H9 (cell line): ENCODE measurements at regions not wholly inside any gene's neighbourhood (a gene's known extent, or its start where the extent isn't known, plus 50 kb on each side); places are given as distances from the start of the nearest gene placed in this dataset.

Experiments used
- DNase-seq: peaks from one replicate; pipeline ENCODE4 v3.0.0-alpha.2; 2017
- H2AFZ ChIP-seq: one replicate; pipeline ENCODE4 v1.6.1; 2013; ENCODE audit warnings: mild to moderate bottlenecking, low read length, control low read depth, moderate library complexity
- H2AK5ac ChIP-seq: 2 replicates; pipeline ENCODE4 v1.6.1; 2013; ENCODE audit warnings: low read length, control low read depth, mixed read lengths; ENCODE audit not compliant: insufficient read length
- H2BK120ac ChIP-seq: one replicate; pipeline ENCODE4 v1.6.1; 2013; ENCODE audit warnings: low read depth, mild to moderate bottlenecking, low read length, control low read depth, inconsistent platforms; ENCODE audit not compliant: poor library complexity, severe bottlenecking
- H2BK12ac ChIP-seq: 2 replicates; pipeline ENCODE4 v1.6.1; 2013; ENCODE audit warnings: low read length, control low read depth, mixed read lengths, low read depth; ENCODE audit not compliant: insufficient read length
- H2BK15ac ChIP-seq: 2 replicates; pipeline ENCODE4 v1.6.1; 2013; ENCODE audit warnings: low read depth, low read length, control low read depth
- H2BK20ac ChIP-seq: one replicate; pipeline ENCODE4 v1.6.1; 2013; ENCODE audit warnings: low read depth, mild to moderate bottlenecking, low read length, control low read depth, inconsistent platforms; ENCODE audit not compliant: poor library complexity, severe bottlenecking
- H2BK5ac ChIP-seq: 2 replicates; pipeline ENCODE4 v1.6.1; 2013; ENCODE audit warnings: low read length, control low read depth, mixed read lengths; ENCODE audit not compliant: insufficient read length
- H3K14ac ChIP-seq: 2 replicates; pipeline ENCODE4 v1.6.1; 2013; ENCODE audit warnings: low read length, control low read depth; ENCODE audit not compliant: insufficient read depth
- H3K18ac ChIP-seq: 2 replicates; pipeline ENCODE4 v1.6.1; 2013; ENCODE audit warnings: low read depth, mild to moderate bottlenecking, mixed read lengths, low read length, control low read depth; ENCODE audit not compliant: insufficient read length
- H3K23ac ChIP-seq: 2 replicates; pipeline ENCODE4 v1.6.1; 2013; ENCODE audit warnings: low read length, control low read depth, mixed read lengths, low read depth; ENCODE audit not compliant: insufficient read length
- H3K23me2 ChIP-seq: 2 replicates; pipeline ENCODE4 v1.6.1; 2013; ENCODE audit warnings: low read depth, mild to moderate bottlenecking, mixed read lengths, low read length, control low read depth; ENCODE audit not compliant: insufficient read length, poor library complexity, severe bottlenecking
- H3K27ac ChIP-seq: 2 replicates; pipeline ENCODE4 v1.5.1; 2013; ENCODE audit warnings: low read length, control low read depth, mixed read lengths, low read depth; ENCODE audit not compliant: insufficient read length
- H3K27me3 ChIP-seq: 2 replicates; pipeline ENCODE4 v1.6.1; 2013; ENCODE audit warnings: low read length, control low read depth, inconsistent platforms; ENCODE audit not compliant: insufficient read depth
- H3K4ac ChIP-seq: 2 replicates; pipeline ENCODE4 v1.6.1; 2013; ENCODE audit warnings: low read depth, mild to moderate bottlenecking, control low read depth, inconsistent platforms, low read length, moderate library complexity
- H3K4me1 ChIP-seq: 2 replicates; pipeline ENCODE4 v1.6.1; 2013; ENCODE audit warnings: low read length, control low read depth, inconsistent platforms; ENCODE audit not compliant: insufficient read depth
- H3K4me2 ChIP-seq: 2 replicates; pipeline ENCODE4 v1.6.1; 2013; ENCODE audit warnings: low read length, control low read depth, mixed read lengths; ENCODE audit not compliant: insufficient read length, insufficient read depth
- H3K56ac ChIP-seq: 2 replicates; pipeline ENCODE4 v1.6.1; 2013; ENCODE audit warnings: low read depth, mild to moderate bottlenecking, mixed read lengths, low read length, control low read depth; ENCODE audit not compliant: insufficient read length
- H3K79me1 ChIP-seq: 2 replicates; pipeline ENCODE4 v1.6.1; 2013; ENCODE audit warnings: low read depth, mild to moderate bottlenecking, moderate library complexity, low read length, control low read depth, inconsistent platforms; ENCODE audit not compliant: insufficient read depth, poor library complexity, severe bottlenecking
- H3K79me2 ChIP-seq: 2 replicates; pipeline ENCODE4 v1.6.1; 2013; ENCODE audit warnings: low read length, control low read depth, inconsistent platforms; ENCODE audit not compliant: insufficient read depth
- H3K9ac ChIP-seq: 2 replicates; pipeline ENCODE4 v1.6.1; 2013; ENCODE audit warnings: low read length, control low read depth, mixed read lengths; ENCODE audit not compliant: insufficient read length; ENCODE audit errors: extremely low read depth
- H3K9me3 ChIP-seq: one replicate; pipeline ENCODE4 v1.6.1; 2013; ENCODE audit warnings: low read depth, low read length, inconsistent platforms; ENCODE audit not compliant: control insufficient read depth
- H3T11ph ChIP-seq: one replicate; pipeline ENCODE4 v1.6.1; 2013; ENCODE audit warnings: mild to moderate bottlenecking, low read length, control low read depth, inconsistent platforms
- H4K20me1 ChIP-seq: one replicate; pipeline ENCODE4 v1.6.1; 2013; ENCODE audit not compliant: control insufficient read depth, insufficient read length, insufficient read depth
- H4K5ac ChIP-seq: 2 replicates; pipeline ENCODE4 v1.6.1; 2013; ENCODE audit warnings: low read depth, mild to moderate bottlenecking, mixed read lengths, low read length, control low read depth; ENCODE audit not compliant: insufficient read length
- H4K8ac ChIP-seq: replicated peaks from 2 replicates; pipeline ENCODE4 v1.6.1; 2013; ENCODE audit warnings: low read length, control low read depth, mixed read lengths, low read depth; ENCODE audit not compliant: insufficient read length
- H4K91ac ChIP-seq: 2 replicates; pipeline ENCODE4 v1.6.1; 2013; ENCODE audit warnings: low read depth, mild to moderate bottlenecking, moderate library complexity, mixed read lengths, low read length, control low read depth; ENCODE audit not compliant: insufficient read length
- H3K27ac Mint-ChIP-seq, 3 experiments: 2 replicates in 2 of 3; 3 replicates in 1 of 3; pipeline ENCODE4 v1.8.0; 2020 to 2021; ENCODE audit warnings: mixed read lengths in 3 of 3, mild to moderate bottlenecking in 1 of 3, moderate library complexity in 1 of 3
- H3K27me3 Mint-ChIP-seq: 2 replicates; pipeline ENCODE4 v1.8.0; 2021; ENCODE audit warnings: low read depth, mild to moderate bottlenecking, moderate library complexity, mixed read lengths
- H3K36me3 Mint-ChIP-seq, 3 experiments: 2 replicates in 2 of 3; 3 replicates in 1 of 3; pipeline ENCODE4 v1.8.0; 2020 to 2021; ENCODE audit warnings: low read depth in 3 of 3, mixed read lengths in 3 of 3; ENCODE audit not compliant: insufficient read depth in 1 of 3
- H3K4me1 Mint-ChIP-seq, 2 experiments: 2 replicates each; pipeline ENCODE4 v1.8.0; 2020; ENCODE audit warnings: mixed read lengths in 2 of 2
- H3K4me3 Mint-ChIP-seq, 2 experiments: 2 replicates in 1 of 2; 3 replicates in 1 of 2; pipeline ENCODE4 v1.8.0; 2020 to 2021; ENCODE audit warnings: mild to moderate bottlenecking in 2 of 2, mixed read lengths in 2 of 2, moderate library complexity in 1 of 2
- H3K9me3 Mint-ChIP-seq, 2 experiments: 2 replicates in 1 of 2; 3 replicates in 1 of 2; pipeline ENCODE4 v1.8.0; 2020; ENCODE audit warnings: mild to moderate bottlenecking in 2 of 2, mixed read lengths in 2 of 2, moderate library complexity in 1 of 2
- WGBS: extraction: QIAGEN DNeasy Blood & Tissue Kit; methylation state at CpG from one replicate; pipeline ENCODE4 v1.1.7; 2013; ENCODE audit warnings: missing lambda C conversion rate, low lambda C conversion rate, mixed read lengths; ENCODE audit not compliant: insufficient read length; ENCODE audit errors: extremely low coverage; 5-methylcytosine and 5-hydroxymethylcytosine counted together
- TF ChIP-seq, protein P1 (sequence below): fragments of 200-600 bp; sonication (generic); conservative IDR thresholded peaks from 3 replicates; pipeline ENCODE4 v1.8.0; 2021; ENCODE audit warnings: antibody characterized with exemption, mild to moderate bottlenecking

DNA sequence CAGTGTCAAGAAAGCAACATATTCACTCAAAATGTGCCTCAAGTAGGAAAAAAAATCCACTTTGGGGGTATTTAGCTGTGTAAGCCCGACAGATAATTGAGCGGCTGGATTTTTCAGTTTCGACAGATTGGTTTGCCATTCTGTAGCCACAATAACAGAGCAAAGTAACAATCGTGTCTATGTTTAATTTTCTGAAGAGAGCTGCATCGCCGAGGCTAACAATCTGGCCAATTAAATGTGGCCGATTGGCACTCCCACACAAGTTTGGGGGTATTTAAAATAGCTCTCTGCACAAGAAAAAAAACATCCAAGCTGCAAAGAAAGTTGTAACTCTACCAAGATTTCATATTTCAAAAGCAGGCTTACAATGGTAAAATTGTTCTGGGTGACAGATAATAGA lies 99.7 kb upstream of the CDH13 start:
- no peak overlapping the region for H2AFZ ChIP-seq
- H2BK5ac ChIP-seq = no peak overlapping the region
- no peak overlapping the region for H2BK12ac ChIP-seq
- no peak overlapping the region for H2BK20ac ChIP-seq
- no peak for DNase-seq
- H3K9ac ChIP-seq = no peak overlapping the region
- no peak overlapping the region for H4K91ac ChIP-seq
- no peak overlapping the region for H3T11ph ChIP-seq
- H3K23me2 ChIP-seq = no peaks in the 10 kb centered on the region
- no peak overlapping the region for H4K8ac ChIP-seq
- H3K4me1 ChIP-seq = no peaks in the 10 kb centered on the region; the same call in none of the 2 replicates
- Mint-ChIP-seq H3K27me3 (peaks cover 50% of the 10 kb centered on the region), H3K27ac (no peak overlapping the region), H3K36me3 (peaks cover 0 to 4% (median 0%) of the 10 kb centered on the region in 3 experiments; a peak in 1 of 7 replicates), H3K4me3 (no peak overlapping the region), H3K4me1 (peaks cover 5% of the 10 kb centered on the region in 2 experiments; a peak in 2 of 4 replicates), H3K9me3 (peaks cover 3 to 10% of the 10 kb centered on the region in 2 experiments; a peak in 3 of 5 replicates)
- H3K27me3 ChIP-seq = peaks cover 4% of the 10 kb centered on the region
- no peak overlapping the region for H3K4ac ChIP-seq
- H3K9me3 ChIP-seq = no peaks in the 10 kb centered on the region
- no peak overlapping the region for H3K27ac ChIP-seq
- no peak overlapping the region for H3K4me2 ChIP-seq
- H3K14ac ChIP-seq = no peak overlapping the region
- H3K23ac ChIP-seq = no peak overlapping the region
- no peaks in the 10 kb centered on the region for H3K79me2 ChIP-seq
- H4K5ac ChIP-seq = no peak overlapping the region
- H2BK120ac ChIP-seq = no peak overlapping the region
- TF ChIP-seq, protein P1, sequence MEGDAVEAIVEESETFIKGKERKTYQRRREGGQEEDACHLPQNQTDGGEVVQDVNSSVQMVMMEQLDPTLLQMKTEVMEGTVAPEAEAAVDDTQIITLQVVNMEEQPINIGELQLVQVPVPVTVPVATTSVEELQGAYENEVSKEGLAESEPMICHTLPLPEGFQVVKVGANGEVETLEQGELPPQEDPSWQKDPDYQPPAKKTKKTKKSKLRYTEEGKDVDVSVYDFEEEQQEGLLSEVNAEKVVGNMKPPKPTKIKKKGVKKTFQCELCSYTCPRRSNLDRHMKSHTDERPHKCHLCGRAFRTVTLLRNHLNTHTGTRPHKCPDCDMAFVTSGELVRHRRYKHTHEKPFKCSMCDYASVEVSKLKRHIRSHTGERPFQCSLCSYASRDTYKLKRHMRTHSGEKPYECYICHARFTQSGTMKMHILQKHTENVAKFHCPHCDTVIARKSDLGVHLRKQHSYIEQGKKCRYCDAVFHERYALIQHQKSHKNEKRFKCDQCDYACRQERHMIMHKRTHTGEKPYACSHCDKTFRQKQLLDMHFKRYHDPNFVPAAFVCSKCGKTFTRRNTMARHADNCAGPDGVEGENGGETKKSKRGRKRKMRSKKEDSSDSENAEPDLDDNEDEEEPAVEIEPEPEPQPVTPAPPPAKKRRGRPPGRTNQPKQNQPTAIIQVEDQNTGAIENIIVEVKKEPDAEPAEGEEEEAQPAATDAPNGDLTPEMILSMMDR = no peak
- H2AK5ac ChIP-seq = no peak overlapping the region
- H4K20me1 ChIP-seq = no peaks in the 10 kb centered on the region
- H2BK15ac ChIP-seq = no peak overlapping the region
- H3K18ac ChIP-seq = no peak overlapping the region
- no peaks in the 10 kb centered on the region for H3K79me1 ChIP-seq
- WGBS = no CpG with 5 or more reads among the region's 7 CpGs
- no peak overlapping the region for H3K56ac ChIP-seq
